SU-DHL-6 (cell line): ENCODE measurements at regions not wholly inside any gene's neighbourhood (a gene's known extent, or its start where the extent isn't known, plus 50 kb on each side); places are given as distances from the start of the nearest gene placed in this dataset.

Experiments used
- H2AFZ ChIP-seq: fragments of 200-600 bp; sonication (generic); 2 replicates; pipeline ENCODE4 v1.6.1; 2014; ENCODE audit warnings: low read depth, mild to moderate bottlenecking, moderate library complexity, mixed read lengths, antibody characterized with exemption, low read length; ENCODE audit not compliant: severe bottlenecking
- H3F3A ChIP-seq: fragments of 200-600 bp; shearing (Covaris generic); 2 replicates; pipeline ENCODE4 v1.6.0; 2016; ENCODE audit warnings: antibody characterized with exemption, mild to moderate bottlenecking; ENCODE audit not compliant: insufficient read depth
- H3K27ac ChIP-seq: fragments of 200-600 bp; sonication (generic); 2 replicates; pipeline ENCODE4 v1.5.1; 2016; ENCODE audit warnings: low read depth, mild to moderate bottlenecking, low read length, moderate library complexity, mixed read lengths
- H3K27me3 ChIP-seq: fragments of 200-600 bp; sonication (generic), shearing (Covaris generic); 2 replicates; pipeline ENCODE4 v1.6.0; 2014; ENCODE audit warnings: mild to moderate bottlenecking, low read length
- H3K36me3 ChIP-seq: fragments of 200-600 bp; sonication (generic); 2 replicates; pipeline ENCODE4 v1.6.1; 2014; ENCODE audit warnings: mild to moderate bottlenecking, low read length, mixed read lengths
- H3K4me2 ChIP-seq: fragments of 300-600, 200-600 bp; shearing (Covaris generic), sonication (generic); 2 replicates; pipeline ENCODE4 v1.6.0; 2014; ENCODE audit warnings: low read length, low read depth, mild to moderate bottlenecking; ENCODE audit not compliant: poor library complexity, severe bottlenecking
- H3K4me3 ChIP-seq: fragments of 200-600 bp; sonication (generic); 2 replicates; pipeline ENCODE4 v1.5.1; 2014; ENCODE audit warnings: antibody characterized with exemption, low read length, mild to moderate bottlenecking, mixed read lengths; ENCODE audit not compliant: insufficient read depth, poor library complexity, severe bottlenecking
- H3K79me2 ChIP-seq: fragments of 200-600 bp; sonication (generic); 2 replicates; pipeline ENCODE4 v1.6.1; 2014; ENCODE audit warnings: mild to moderate bottlenecking, low read length, moderate library complexity; ENCODE audit not compliant: insufficient read depth
- H3K9ac ChIP-seq: fragments of 200-600 bp; sonication (generic); 2 replicates; pipeline ENCODE4 v1.7.0; 2014; ENCODE audit warnings: mild to moderate bottlenecking, low read length
- H3K9me2 ChIP-seq: fragments of 200-600 bp; sonication (generic); replicated peaks from 2 replicates; pipeline ENCODE4 v1.6.1; 2014; ENCODE audit warnings: low read length; ENCODE audit not compliant: insufficient read depth
- H3K9me3 ChIP-seq: fragments of 200-600 bp; sonication (generic); 2 replicates; pipeline ENCODE4 v1.6.1; 2014; ENCODE audit warnings: low read length, mixed read lengths; ENCODE audit not compliant: insufficient read depth
- H4K20me1 ChIP-seq: fragments of 200-600 bp; sonication (generic); 2 replicates; pipeline ENCODE4 v1.6.1; 2014; ENCODE audit warnings: low read depth, mild to moderate bottlenecking, antibody characterized with exemption, low read length, moderate library complexity, mixed read lengths
- CTCF ChIP-seq: fragments of 200-600 bp; sonication (generic); IDR thresholded peaks from one replicate; pipeline ENCODE4 v1.5.1; 2017; ENCODE audit warnings: antibody characterized with exemption, mild to moderate bottlenecking, low read length, moderate library complexity; ENCODE audit not compliant: insufficient read depth, poor library complexity, severe bottlenecking
- EZH2phosphoT487 ChIP-seq: fragments of 200-600 bp; sonication (generic), shearing (Covaris generic); conservative IDR thresholded peaks from 2 replicates; pipeline ENCODE4 v1.6.1; 2018; ENCODE audit warnings: mild to moderate bottlenecking, antibody characterized with exemption, low read length, moderate library complexity, mixed read lengths

- no peaks in the 10 kb centered on the region for H3K36me3 ChIP-seq
- H3K4me3 ChIP-seq, result no peak overlapping the region
- no peak overlapping the region for H3K4me2 ChIP-seq
- TF ChIP-seq EZH2phosphoT487, result no peak
- TF ChIP-seq CTCF, result no peak
- H4K20me1 ChIP-seq, result no peaks in the 10 kb centered on the region
- H2AFZ ChIP-seq, result no peak overlapping the region
- H3K9ac ChIP-seq, result no peak overlapping the region
- H3F3A ChIP-seq, result no peaks in the 10 kb centered on the region
- no peak overlapping the region for H3K27ac ChIP-seq
- no peaks in the 10 kb centered on the region for H3K9me2 ChIP-seq
- H3K9me3 ChIP-seq, result no peaks in the 10 kb centered on the region
- H3K79me2 ChIP-seq, result no peaks in the 10 kb centered on the region
- H3K27me3 ChIP-seq, result no peaks in the 10 kb centered on the region
Observed at GRCh38 chr4:138408758-138409157, 166.6 kb upstream of the SLC7A11 start.

GRCh38 chr4:138407329-138407728 is 165.2 kb upstream of the SLC7A11 start:
- no peaks in the 10 kb centered on the region for H3K27me3 ChIP-seq
- no peaks in the 10 kb centered on the region for H4K20me1 ChIP-seq
- H3F3A ChIP-seq, result no peaks in the 10 kb centered on the region
- TF ChIP-seq EZH2phosphoT487 (no peak), CTCF (no peak)
- no peak overlapping the region for H3K4me2 ChIP-seq
- no peaks in the 10 kb centered on the region for H3K9me2 ChIP-seq
- H3K4me3 ChIP-seq, result no peak overlapping the region
- no peaks in the 10 kb centered on the region for H3K36me3 ChIP-seq
- H3K79me2 ChIP-seq, result no peaks in the 10 kb centered on the region
- H3K9me3 ChIP-seq, result no peaks in the 10 kb centered on the region
- H3K9ac ChIP-seq, result no peak overlapping the region
- H2AFZ ChIP-seq, result no peak overlapping the region
- no peak overlapping the region for H3K27ac ChIP-seq

- no peak overlapping the region for H2AFZ ChIP-seq
- no peak overlapping the region for H3K27ac ChIP-seq
- H3K9me2 ChIP-seq, result no peaks in the 10 kb centered on the region
- no peak overlapping the region for H3K9ac ChIP-seq
- H3K9me3 ChIP-seq, result no peaks in the 10 kb centered on the region
- no peaks in the 10 kb centered on the region for H3F3A ChIP-seq
- H3K27me3 ChIP-seq, result no peaks in the 10 kb centered on the region
- TF ChIP-seq CTCF, result no peak
- TF ChIP-seq EZH2phosphoT487, result no peak
- H3K4me3 ChIP-seq, result no peak overlapping the region
- no peaks in the 10 kb centered on the region for H3K36me3 ChIP-seq
- no peaks in the 10 kb centered on the region for H4K20me1 ChIP-seq
- no peak overlapping the region for H3K4me2 ChIP-seq
- no peaks in the 10 kb centered on the region for H3K79me2 ChIP-seq
Observed at GRCh38 chr4:138406876-138407275, 164.7 kb upstream of the SLC7A11 start.
